MCF 10A (cell line): ENCODE measurements at regions not wholly inside any gene's neighbourhood (a gene's known extent, or its start where the extent isn't known, plus 50 kb on each side); places are given as distances from the start of the nearest gene placed in this dataset.

ENCODE experiments used
- BruUV-seq: library from RNA; stranded (reverse); fragments of 400-500 nt; replicated peaks from 2 replicates; lab custom pipeline; 2021; lab: Mats Ljungman, UMichigan
- CTCF ChIA-PET: fragments of 300-600 bp; sonication (Branson Sonifier 250); formaldehyde crosslinking; extraction: SDS; loops from one replicate; lab custom pipeline; 2021; ENCODE audit warnings: antibody characterized with exemption, inconsistent platforms; lab: Yijun Ruan, JAX
- POLR2A ChIA-PET: fragments of 300-600, 350-650 bp; sonication (Branson Sonifier 250); formaldehyde crosslinking; extraction: SDS; loops from one replicate; lab custom pipeline; 2020; ENCODE audit warnings: antibody characterized with exemption, inconsistent platforms; lab: Yijun Ruan, JAX
- DNase-seq: peaks from one replicate; pipeline ENCODE4 v3.0.0-alpha.2; 2018; ENCODE audit not compliant: unreplicated experiment
- H3K27ac Mint-ChIP-seq: one replicate; pipeline ENCODE4 v1.8.0; 2022; ENCODE audit warnings: mild to moderate bottlenecking, low read depth, mixed read lengths; ENCODE audit not compliant: unreplicated experiment
- H3K27me3 Mint-ChIP-seq: one replicate; pipeline ENCODE4 v1.8.0; 2022; ENCODE audit warnings: mixed read lengths; ENCODE audit not compliant: insufficient read depth, unreplicated experiment
- H3K36me3 Mint-ChIP-seq: one replicate; pipeline ENCODE4 v1.8.0; 2022; ENCODE audit warnings: mild to moderate bottlenecking, moderate library complexity, mixed read lengths; ENCODE audit not compliant: insufficient read depth, unreplicated experiment
- H3K4me1 Mint-ChIP-seq: one replicate; pipeline ENCODE4 v1.8.0; 2022; ENCODE audit warnings: mixed read lengths; ENCODE audit not compliant: insufficient read depth, unreplicated experiment
- H3K4me3 Mint-ChIP-seq: one replicate; pipeline ENCODE4 v1.8.0; 2022; ENCODE audit warnings: mild to moderate bottlenecking, moderate library complexity, mixed read lengths; ENCODE audit not compliant: unreplicated experiment
- H3K9me3 Mint-ChIP-seq: one replicate; pipeline ENCODE4 v1.8.0; 2022; ENCODE audit warnings: mixed read lengths; ENCODE audit not compliant: unreplicated experiment
- CTCF ChIP-seq: fragments of 200-600 bp; IDR thresholded peaks from one replicate; pipeline ENCODE4 v1.8.0; 2022; ENCODE audit warnings: antibody characterized with exemption, mild to moderate bottlenecking; ENCODE audit not compliant: unreplicated experiment
- intact Hi-C: fragments of 100-400 bp; cut with micrococcal nuclease; formaldehyde crosslinking; loops from 2 replicates; pipeline ENCODE4 v1.14.1; 2022

- no TSS peak for BruUV-seq
- DNase-seq: no peak
- Mint-ChIP-seq H3K4me3 (no peak overlapping the region), H3K27me3 (no peaks in the 10 kb centered on the region), H3K27ac (no peak overlapping the region), H3K36me3 (no peaks in the 10 kb centered on the region), H3K9me3 (no peaks in the 10 kb centered on the region), H3K4me1 (no peaks in the 10 kb centered on the region)
- POLR2A ChIA-PET: no interaction called here
- CTCF ChIA-PET: no interaction called here
- intact Hi-C loops: no loop called here
- no peak for TF ChIP-seq CTCF
Measured at GRCh38 chr2:138298900-138299299, 202.7 kb upstream of the SPOPL start.

GRCh38 chr2:138306626-138307025 lies 194.9 kb upstream of the SPOPL start:
- no peak overlapping the region for H3K27ac Mint-ChIP-seq
- H3K36me3 Mint-ChIP-seq: no peaks in the 10 kb centered on the region
- H3K27me3 Mint-ChIP-seq: no peaks in the 10 kb centered on the region
- no peak for TF ChIP-seq CTCF
- H3K4me3 Mint-ChIP-seq: no peak overlapping the region
- H3K4me1 Mint-ChIP-seq: no peaks in the 10 kb centered on the region
- ChIA-PET CTCF (no interaction called here), POLR2A (no interaction called here)
- H3K9me3 Mint-ChIP-seq: no peaks in the 10 kb centered on the region
- intact Hi-C loops: no loop called here
- DNase-seq: no peak
- BruUV-seq: no TSS peak

- no peak overlapping the region for H3K4me3 Mint-ChIP-seq
Measured at GRCh38 chr2:138307099-138307498, 194.5 kb upstream of the SPOPL start.

GRCh38 chr2:138309760-138310159 lies 191.8 kb upstream of the SPOPL start:
- no peak for TF ChIP-seq CTCF
- H3K36me3 Mint-ChIP-seq: no peaks in the 10 kb centered on the region
- ChIA-PET CTCF (no interaction called here), POLR2A (no interaction called here)
- no peaks in the 10 kb centered on the region for H3K9me3 Mint-ChIP-seq
- no peak for DNase-seq
- BruUV-seq: no TSS peak
- no peak overlapping the region for H3K4me3 Mint-ChIP-seq
- intact Hi-C loops: no loop called here
- H3K27me3 Mint-ChIP-seq: no peaks in the 10 kb centered on the region
- H3K27ac Mint-ChIP-seq: no peak overlapping the region
- no peaks in the 10 kb centered on the region for H3K4me1 Mint-ChIP-seq

More at GRCh38 chr2:138307099-138307498, 194.5 kb upstream of the SPOPL start:
- no peaks in the 10 kb centered on the region for H3K4me1 Mint-ChIP-seq
- no TSS peak for BruUV-seq
- DNase-seq: no peak
- CTCF ChIA-PET: no interaction called here
- no peaks in the 10 kb centered on the region for H3K9me3 Mint-ChIP-seq
- no peak for TF ChIP-seq CTCF
- no peak overlapping the region for H3K27ac Mint-ChIP-seq
- H3K36me3 Mint-ChIP-seq: no peaks in the 10 kb centered on the region
- H3K27me3 Mint-ChIP-seq: no peaks in the 10 kb centered on the region
- intact Hi-C loops: no loop called here
- POLR2A ChIA-PET: no interaction called here
